AG09319 (cell line): ENCODE measurements at regions not wholly inside any gene's neighbourhood (a gene's known extent, or its start where the extent isn't known, plus 50 kb on each side); places are given as distances from the start of the nearest gene placed in this dataset.

Experiments used
- DNase-seq: peaks from one replicate; pipeline ENCODE4 v3.0.0-alpha.2; 2010; ENCODE audit warnings: low read depth; ENCODE audit errors: extremely low read depth
- TF ChIP-seq, protein P1 (sequence below): IDR thresholded peaks from 2 replicates; pipeline ENCODE4 v1.5.1; 2011; ENCODE audit warnings: low read depth, mild to moderate bottlenecking, inconsistent platforms, low read length, moderate library complexity

DNA sequence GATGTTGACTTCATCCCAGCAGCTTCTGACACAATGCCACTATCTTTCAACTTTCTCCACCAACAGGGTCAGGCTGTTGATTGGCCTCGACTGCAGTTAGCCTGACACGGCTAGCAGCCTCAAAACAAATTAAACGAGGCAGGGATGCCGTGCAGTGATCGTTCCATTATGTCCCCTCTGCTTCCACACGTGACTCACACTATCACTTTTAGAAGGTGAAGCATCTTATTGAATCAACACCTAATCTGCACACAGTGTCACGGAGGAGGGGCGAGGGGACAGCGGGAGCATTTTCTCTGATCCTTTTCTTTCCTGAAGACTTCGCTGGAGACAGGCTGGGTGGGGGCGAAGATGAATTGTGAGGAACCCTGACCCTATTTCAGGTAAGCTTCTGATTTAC, 241.9 kb upstream of the ZNF507 start:
- TF ChIP-seq, protein P1, sequence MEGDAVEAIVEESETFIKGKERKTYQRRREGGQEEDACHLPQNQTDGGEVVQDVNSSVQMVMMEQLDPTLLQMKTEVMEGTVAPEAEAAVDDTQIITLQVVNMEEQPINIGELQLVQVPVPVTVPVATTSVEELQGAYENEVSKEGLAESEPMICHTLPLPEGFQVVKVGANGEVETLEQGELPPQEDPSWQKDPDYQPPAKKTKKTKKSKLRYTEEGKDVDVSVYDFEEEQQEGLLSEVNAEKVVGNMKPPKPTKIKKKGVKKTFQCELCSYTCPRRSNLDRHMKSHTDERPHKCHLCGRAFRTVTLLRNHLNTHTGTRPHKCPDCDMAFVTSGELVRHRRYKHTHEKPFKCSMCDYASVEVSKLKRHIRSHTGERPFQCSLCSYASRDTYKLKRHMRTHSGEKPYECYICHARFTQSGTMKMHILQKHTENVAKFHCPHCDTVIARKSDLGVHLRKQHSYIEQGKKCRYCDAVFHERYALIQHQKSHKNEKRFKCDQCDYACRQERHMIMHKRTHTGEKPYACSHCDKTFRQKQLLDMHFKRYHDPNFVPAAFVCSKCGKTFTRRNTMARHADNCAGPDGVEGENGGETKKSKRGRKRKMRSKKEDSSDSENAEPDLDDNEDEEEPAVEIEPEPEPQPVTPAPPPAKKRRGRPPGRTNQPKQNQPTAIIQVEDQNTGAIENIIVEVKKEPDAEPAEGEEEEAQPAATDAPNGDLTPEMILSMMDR: no peak
- no peak for DNase-seq

DNA sequence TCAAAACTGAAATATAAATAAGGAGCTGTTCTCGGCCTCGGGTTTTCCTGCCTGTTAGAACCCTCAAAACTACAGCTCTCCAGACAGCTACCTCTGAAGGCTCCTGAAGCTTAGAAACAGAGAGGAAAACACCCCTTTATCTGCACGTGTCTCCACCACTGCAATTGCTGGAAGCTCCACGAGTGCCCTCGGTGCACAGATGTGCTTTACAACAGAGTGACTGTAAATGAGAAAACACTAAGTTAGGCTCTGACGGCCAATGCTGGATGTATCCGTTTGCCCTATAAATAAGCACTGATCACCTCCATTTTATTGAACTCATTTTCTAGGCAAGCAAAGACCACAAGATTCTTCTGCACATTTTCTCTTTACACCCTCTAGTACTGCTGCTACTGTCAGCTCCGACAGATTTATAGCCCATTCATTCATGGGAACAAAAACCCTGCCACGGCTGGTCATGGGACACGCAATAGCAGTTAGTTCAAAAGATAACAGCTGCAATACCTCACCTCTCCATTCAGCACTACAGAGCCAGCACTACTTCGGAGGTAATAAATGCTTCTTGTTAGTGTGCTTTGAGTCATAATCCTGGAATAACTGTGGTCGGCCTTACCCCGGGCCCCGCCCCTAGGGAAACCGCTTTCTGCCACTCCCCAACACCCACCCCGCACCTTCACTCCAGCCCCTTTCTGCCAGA, 241.1 kb upstream of the ZNF507 start:
- no peak for DNase-seq

DNA sequence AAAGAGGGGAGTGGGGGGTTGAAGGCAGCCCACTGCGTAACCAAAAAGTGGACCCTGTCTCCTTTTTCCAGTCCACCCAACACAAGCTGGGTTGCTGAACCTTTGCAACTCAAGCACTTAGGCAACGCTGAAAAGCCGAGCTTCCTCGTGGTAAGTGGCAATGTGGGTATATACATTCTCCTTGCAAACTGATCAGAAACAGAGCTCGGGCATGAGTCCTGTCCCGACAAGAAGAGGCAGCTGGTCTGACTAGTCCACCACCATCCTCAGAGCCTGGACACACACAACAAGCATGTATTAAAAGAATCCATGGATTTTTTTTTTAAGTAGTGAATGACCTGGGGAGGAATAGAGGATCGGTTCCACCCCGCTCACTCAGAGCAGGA, 240.6 kb upstream of the ZNF507 start:
- TF ChIP-seq, protein P1: no peak
- no peak for DNase-seq

More for the DNA sequence above, 241.1 kb upstream of the ZNF507 start:
- TF ChIP-seq, protein P1: no peak

DNA sequence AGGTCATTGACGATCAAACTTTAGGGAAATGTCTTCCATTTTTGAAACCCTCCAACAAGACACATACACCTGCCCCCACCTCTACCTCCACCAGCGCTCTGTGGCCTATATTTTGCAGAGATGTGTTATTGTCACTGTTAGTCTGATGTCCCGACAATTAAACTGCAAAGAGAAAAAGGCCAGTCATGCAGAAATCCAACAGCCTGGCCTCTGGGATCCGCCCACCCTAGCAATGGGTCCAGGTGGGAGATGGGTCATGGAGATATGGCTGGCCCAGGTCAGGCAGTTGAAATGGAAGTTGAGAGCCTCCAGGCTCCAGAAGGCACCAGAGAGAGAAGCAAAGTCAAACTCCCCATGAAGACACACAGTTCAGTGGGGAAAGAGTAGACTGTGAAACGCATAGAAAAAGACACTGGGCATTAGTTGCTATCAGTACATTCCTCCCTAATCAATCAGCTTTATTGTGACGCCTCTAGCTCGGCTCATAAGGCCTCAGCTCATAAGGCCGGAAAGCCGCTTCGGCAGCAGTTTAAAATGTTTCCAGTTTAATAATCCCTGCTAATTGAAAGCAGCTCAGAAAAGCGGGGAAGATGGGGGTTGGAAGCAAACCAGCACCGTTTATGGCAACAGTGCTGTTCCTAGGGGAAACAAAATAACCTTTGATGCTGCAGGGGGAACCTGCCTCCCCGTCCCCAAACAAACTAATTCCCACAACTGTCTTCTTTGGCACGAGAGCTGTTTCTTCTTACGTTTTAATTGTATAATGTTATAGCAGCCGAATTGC, 239.7 kb upstream of the ZNF507 start:
- no peak for DNase-seq
- TF ChIP-seq, protein P1: no peak

DNA sequence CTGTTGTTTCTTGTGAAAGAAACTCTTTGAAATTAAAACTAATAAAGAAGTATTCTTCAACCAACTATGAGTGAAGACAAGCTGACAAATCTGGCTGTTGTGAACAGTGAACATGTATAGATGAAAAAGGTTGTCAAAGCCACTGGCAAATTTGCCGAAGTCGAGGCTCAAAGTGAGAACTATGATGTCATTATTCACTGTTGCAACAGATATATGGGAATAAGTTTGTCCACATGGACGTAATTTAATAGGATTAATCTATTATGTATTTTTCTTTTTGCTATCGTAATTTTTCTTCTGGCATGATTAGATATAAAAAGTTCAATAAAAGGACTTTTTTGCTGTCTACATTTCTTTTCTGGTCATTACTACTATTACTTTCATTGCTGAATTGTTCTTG, 223.2 kb upstream of the ZNF507 start:
- DNase-seq: no peak
- TF ChIP-seq, protein P1: no peak

DNA sequence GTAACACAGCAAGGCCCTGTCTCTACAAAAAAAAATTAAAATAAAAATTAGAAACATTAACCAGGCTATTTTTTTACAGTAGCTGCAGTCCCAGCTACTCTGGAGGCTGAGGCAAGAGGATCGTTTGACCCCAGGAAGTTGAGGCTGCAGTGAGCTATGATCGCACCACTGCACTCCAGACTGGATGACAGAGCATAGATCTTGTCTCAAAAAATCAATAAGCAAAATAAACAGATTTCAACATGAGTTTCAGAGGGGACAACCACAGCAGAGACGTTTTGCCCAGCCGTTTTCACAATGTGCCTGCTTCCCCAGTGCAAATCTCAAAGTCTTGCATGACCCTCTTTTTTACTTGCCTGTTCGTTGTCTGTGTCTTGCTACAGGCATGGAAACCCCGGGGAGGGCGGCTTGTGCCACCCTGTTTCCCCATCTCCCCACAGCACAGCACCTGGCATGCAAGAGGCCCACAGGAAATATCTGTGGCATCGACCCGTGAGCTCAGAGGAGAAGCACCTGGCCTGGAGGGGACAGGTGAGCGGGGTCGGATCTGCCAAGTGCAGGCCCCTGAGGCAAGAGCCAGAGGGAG, 222.0 kb upstream of the ZNF507 start:
- DNase-seq: no peak
- TF ChIP-seq, protein P1: no peak

DNA sequence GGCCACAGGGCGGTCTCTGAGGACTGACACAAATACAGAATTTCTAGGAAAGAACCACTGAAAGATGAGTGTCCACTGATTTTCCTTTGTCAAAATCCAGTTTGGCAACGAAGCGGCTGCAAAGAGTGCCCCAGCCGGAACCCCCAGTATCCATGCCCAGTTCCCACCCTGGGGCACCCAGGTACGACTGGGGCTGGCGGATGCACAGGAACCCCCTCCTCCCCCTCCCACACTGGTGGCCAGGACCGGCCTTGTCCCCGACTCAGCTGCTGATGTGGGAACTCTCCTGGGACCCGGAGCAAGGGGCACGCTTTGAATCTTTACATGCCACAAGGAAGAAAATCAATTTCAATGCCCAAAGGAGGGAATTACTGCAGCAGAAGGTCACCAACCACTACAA, 220.8 kb upstream of the ZNF507 start:
- DNase-seq: no peak
- TF ChIP-seq, protein P1: no peak
